ENCODE measurements at regions not wholly inside any gene's neighbourhood (a gene's known extent, or its start where the extent isn't known, plus 50 kb on each side); places are given as distances from the start of the nearest gene placed in this dataset.
"Not testable (repeated sequence)": the region's sequence is repeated elsewhere in the genome, so short reads cannot be mapped to it uniquely, and the experiment has no call there.

GRCh38 chrX:39493168-39493567 lies 604.6 kb downstream of the BCOR start:
- no peak for DNase-seq (ENCODE audit: low spot score)

DNA sequence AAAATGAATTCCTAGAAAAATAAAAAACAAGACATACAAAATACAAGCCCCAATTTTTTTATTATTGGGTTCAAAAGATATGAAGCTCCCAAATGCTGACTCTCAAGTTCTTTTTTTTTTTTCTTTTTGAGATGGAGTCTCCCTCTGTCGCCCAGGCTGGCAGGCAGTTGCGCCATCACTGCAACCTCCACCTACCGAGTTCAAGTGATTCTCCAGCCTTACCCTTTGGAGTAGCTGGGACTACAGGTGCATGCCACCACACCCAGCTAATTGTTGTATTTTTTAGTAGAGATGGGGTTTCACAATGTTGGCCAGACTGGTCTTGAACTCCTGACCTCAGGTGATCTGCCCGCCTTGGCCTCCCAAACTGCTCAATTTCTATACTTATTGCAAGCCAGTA lies 600.6 kb downstream of the BCOR start:
- not testable (repeated sequence) for DNase-seq (ENCODE audit: low spot score)

- DNase-seq (ENCODE audit: low spot score): no peak
Observed at GRCh38 chrX:39497702-39498265, 600.0 kb downstream of the BCOR start.

- DNase-seq (ENCODE audit: low spot score): no peak
Observed at GRCh38 chrX:39499996-39500395, 597.8 kb downstream of the BCOR start.

- no peak for DNase-seq (ENCODE audit: low spot score)
Observed at GRCh38 chrX:39501822-39502221, 595.9 kb downstream of the BCOR start.

DNA sequence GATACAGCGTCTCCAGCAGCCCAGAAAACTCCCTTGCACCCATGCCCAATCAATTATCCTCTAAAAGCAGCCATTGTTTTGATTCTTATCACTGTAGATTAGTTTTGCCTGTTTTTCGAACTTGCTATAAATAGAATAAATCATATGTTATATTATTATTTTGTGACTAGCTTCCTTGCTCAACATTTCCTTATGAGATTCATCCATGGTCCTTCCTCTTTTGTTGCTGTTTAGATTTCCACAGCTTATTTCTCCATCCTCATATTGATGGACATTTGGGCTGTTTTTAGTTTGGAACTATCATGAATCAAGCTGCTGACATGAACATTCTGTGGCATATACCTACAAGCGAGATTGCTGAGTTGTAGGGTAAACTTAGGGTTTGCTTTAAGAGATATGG lies 595.3 kb downstream of the BCOR start:
- no peak for DNase-seq (ENCODE audit: low spot score)

- no peak for DNase-seq (ENCODE audit: low spot score)
Observed at GRCh38 chrX:39504227-39504626, 593.5 kb downstream of the BCOR start.

DNA sequence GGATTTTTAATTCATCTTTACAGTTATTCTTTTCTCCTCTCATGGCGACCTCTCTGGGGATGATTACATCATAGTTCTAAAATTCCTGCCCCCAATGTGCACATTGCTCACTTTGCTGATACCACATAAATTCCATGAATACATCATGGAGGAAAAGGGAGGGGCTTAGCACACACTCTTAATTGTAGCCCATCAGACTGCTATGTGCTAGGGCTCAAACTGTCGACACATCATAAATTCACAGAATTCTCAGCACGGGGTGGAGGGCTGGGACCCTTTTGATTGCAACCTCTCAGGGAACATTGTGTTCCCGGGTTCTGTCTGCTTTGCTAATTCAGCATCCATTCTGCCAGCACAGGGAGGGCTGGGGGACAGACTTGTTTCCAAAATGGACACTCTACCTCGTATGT lies 592.9 kb downstream of the BCOR start:
- no peak for DNase-seq (ENCODE audit: low spot score)

GRCh38 chrX:39506131-39506530 lies 591.6 kb downstream of the BCOR start:
- DNase-seq (ENCODE audit: low spot score): no peak

- DNase-seq (ENCODE audit: low spot score): no peak
Observed at GRCh38 chrX:39507034-39507433, 590.7 kb downstream of the BCOR start.

DNA sequence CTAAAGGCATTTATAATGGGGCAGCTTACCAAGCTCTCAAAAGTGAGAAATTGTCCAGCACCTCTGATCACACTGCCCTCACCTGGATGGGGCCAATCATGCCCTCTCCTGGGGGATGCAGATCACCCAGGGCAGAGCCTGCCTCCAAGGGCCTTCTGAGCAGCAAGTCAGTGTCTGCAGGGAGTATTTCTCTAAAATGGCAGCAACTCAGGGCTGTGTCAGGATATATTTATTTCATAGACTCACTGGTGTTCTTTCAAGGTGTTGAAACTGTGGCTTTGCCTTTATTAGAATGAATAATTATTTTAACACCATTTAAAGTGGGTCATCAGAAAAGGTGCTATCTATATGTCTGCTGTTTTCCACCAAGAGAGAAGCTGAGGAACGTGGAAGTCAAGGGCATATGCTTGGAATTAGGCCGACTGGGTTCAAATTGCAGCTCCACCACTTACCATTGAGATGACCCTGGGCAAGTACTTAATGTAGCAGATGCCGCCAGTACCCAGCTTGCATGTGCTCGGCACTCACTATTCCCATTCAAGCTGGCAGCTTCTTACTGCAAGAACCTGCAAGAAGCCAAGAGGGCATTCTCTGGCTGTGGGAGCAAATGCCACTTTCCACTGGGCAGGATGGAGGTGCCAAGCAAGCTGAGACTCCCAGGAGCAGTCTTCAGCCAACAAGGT lies 590.0 kb downstream of the BCOR start:
- no peak for DNase-seq (ENCODE audit: low spot score)

GRCh38 chrX:39508300-39508692 lies 589.5 kb downstream of the BCOR start:
- no peak for DNase-seq (ENCODE audit: low spot score)

- no peak for DNase-seq (ENCODE audit: low spot score)
Observed at GRCh38 chrX:39509157-39509556, 588.6 kb downstream of the BCOR start.

- no peak for DNase-seq (ENCODE audit: low spot score)
Observed at GRCh38 chrX:39513836-39514235, 583.9 kb downstream of the BCOR start.

- DNase-seq (ENCODE audit: low spot score): no peak
Observed at GRCh38 chrX:39514801-39515200, 583.0 kb downstream of the BCOR start.

GRCh38 chrX:39516427-39516841 lies 581.3 kb downstream of the BCOR start:
- DNase-seq (ENCODE audit: low spot score): no peak

GRCh38 chrX:39518476-39519029 lies 579.2 kb downstream of the BCOR start:
- DNase-seq (ENCODE audit: low spot score): no peak

GRCh38 chrX:39519030-39519488 lies 578.7 kb downstream of the BCOR start:
- DNase-seq (ENCODE audit: low spot score): no peak

- no peak for DNase-seq (ENCODE audit: low spot score)
Observed at GRCh38 chrX:39519566-39520301, 578.0 kb downstream of the BCOR start.

- DNase-seq (ENCODE audit: low spot score): no peak
Observed at GRCh38 chrX:39525758-39526157, 572.0 kb downstream of the BCOR start.

DNA sequence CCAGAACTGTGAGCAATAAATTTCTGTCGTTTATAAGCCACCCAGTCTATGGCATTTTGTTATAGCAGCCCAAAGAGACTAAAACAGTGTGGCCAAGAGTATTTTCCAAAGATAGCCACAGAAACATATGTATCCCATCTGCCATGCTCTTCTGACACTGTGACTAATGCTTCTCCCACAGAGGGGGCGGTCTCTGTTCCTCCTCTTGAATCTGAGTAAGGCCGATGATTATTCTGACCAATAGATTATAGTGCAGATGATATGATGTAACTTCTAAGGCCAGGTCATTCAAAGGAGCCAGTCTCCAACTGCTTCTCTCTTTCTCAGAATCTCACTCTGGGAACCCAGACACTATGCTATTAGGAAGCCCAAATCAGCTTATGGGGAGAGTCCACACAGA lies 570.7 kb downstream of the BCOR start:
- DNase-seq (ENCODE audit: low spot score): no peak
